ENCODE measurements at regions not wholly inside any gene's neighbourhood (a gene's known extent, or its start where the extent isn't known, plus 50 kb on each side); places are given as distances from the start of the nearest gene placed in this dataset.

DNA sequence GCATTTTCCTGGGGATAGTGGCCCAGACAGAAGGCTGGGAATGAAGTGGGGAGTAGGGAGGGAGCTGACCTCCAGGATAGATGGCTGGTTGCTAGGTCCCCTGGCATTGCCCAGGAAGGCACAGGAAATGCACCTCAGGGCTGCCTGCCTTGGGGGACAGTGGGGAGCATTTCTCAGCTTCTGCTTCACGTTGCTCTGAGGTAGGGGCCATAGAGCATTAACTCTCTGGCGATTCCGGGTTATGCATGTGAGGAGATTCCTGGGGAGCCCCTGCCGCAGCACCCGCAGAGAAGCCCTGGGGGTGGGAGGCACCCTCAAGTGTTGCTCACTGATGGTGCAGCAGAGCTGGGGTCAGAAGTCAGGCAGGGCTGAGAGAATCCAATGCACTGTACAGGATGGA lies 256.5 kb downstream of the CYP26B1 start:
- no peaks in the 10 kb centered on the region for H3K9me3 ChIP-seq (ENCODE audit: low read depth, low read length, poor library complexity, severe bottlenecking)
- POLR2A ChIA-PET (ENCODE audit: low non-redundant PET), result no interaction called here
- H3K36me3 ChIP-seq (ENCODE audit: insufficient read depth, low read length, poor library complexity, severe bottlenecking), result no peaks in the 10 kb centered on the region
- CTCF ChIA-PET, result no interaction called here
- TF ChIP-seq EZH2 (IDR thresholded peaks at IDR 0.05; ENCODE audit: borderline replicate concordance, low read depth, low read length, poor library complexity, severe bottlenecking), result no peak
- TF ChIP-seq, protein P1, sequence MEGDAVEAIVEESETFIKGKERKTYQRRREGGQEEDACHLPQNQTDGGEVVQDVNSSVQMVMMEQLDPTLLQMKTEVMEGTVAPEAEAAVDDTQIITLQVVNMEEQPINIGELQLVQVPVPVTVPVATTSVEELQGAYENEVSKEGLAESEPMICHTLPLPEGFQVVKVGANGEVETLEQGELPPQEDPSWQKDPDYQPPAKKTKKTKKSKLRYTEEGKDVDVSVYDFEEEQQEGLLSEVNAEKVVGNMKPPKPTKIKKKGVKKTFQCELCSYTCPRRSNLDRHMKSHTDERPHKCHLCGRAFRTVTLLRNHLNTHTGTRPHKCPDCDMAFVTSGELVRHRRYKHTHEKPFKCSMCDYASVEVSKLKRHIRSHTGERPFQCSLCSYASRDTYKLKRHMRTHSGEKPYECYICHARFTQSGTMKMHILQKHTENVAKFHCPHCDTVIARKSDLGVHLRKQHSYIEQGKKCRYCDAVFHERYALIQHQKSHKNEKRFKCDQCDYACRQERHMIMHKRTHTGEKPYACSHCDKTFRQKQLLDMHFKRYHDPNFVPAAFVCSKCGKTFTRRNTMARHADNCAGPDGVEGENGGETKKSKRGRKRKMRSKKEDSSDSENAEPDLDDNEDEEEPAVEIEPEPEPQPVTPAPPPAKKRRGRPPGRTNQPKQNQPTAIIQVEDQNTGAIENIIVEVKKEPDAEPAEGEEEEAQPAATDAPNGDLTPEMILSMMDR (conservative IDR thresholded peaks at IDR 0.05; ENCODE audit: low read depth, low read length), result no peak
- H3K4me1 ChIP-seq (ENCODE audit: insufficient read depth, low read length, poor library complexity, severe bottlenecking), result no peaks in the 10 kb centered on the region
- DNase-seq (ENCODE audit: low spot score), result no peak
- intact Hi-C loops (cut with micrococcal nuclease; ENCODE audit: unreplicated experiment), result no loop called here
- H3K4me3 ChIP-seq (ENCODE audit: low read depth, low read length, poor library complexity, severe bottlenecking), result no peak overlapping the region
- no peak overlapping the region for H3K27ac ChIP-seq (ENCODE audit: low read depth, low read length, poor library complexity, severe bottlenecking)
- BruUV-seq (replicated peaks), result no TSS peak
- H3K27me3 ChIP-seq (replicated peaks; ENCODE audit: insufficient read depth, low read depth, low read length, poor library complexity), result no peaks in the 10 kb centered on the region

DNA sequence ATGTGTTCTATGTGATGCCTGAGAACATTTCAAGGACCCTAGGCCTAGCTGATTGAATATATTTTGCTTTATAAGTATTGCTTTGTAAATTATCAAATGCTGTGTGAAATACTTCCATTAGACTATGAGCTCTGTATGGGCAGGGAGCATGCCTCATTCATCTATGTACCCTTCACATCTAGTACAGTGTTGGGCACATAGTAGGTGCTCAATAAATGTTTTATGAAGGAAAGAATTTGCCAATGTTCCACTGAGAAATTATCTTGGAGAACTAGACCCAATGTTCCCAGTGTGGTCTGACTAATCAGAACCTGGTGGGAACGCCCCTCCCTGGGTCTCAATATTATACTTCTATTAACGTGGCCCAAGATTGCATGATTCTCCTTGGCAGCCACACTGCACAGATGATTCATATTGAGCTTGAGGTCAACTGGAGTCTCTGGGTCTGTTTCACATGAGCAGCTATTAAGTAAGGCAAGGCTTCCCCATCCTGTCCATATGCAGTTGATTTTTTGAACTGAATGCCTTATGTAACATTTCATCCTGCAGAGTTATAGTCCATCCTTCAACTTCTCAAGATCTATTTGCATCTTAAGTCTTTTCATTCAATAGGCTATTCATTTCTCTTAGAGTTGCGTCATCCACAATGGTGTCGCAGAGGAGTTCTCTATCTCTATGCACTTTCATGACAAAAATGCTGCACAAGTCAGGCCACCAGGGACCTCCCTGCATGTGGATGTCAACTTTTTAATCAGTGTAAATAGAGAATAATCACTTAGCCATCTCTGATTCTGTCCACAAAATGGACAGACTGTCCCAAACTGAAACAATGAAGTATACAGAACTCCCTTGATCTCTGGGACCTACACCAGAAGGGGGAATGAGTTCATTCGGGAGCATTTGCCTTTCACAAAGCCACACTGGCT lies 257.6 kb downstream of the CYP26B1 start:
- H3K27ac ChIP-seq (ENCODE audit: low read depth, low read length, poor library complexity, severe bottlenecking), result no peak overlapping the region
- H3K4me1 ChIP-seq (ENCODE audit: insufficient read depth, low read length, poor library complexity, severe bottlenecking), result no peaks in the 10 kb centered on the region
- DNase-seq (ENCODE audit: low spot score), result no peak
- intact Hi-C loops (cut with micrococcal nuclease; ENCODE audit: unreplicated experiment), result no loop called here
- BruUV-seq (replicated peaks), result no TSS peak
- no peak overlapping the region for H3K4me3 ChIP-seq (ENCODE audit: low read depth, low read length, poor library complexity, severe bottlenecking)
- H3K36me3 ChIP-seq (ENCODE audit: insufficient read depth, low read length, poor library complexity, severe bottlenecking), result no peaks in the 10 kb centered on the region
- no peaks in the 10 kb centered on the region for H3K9me3 ChIP-seq (ENCODE audit: low read depth, low read length, poor library complexity, severe bottlenecking)
- H3K27me3 ChIP-seq (replicated peaks; ENCODE audit: insufficient read depth, low read depth, low read length, poor library complexity), result no peaks in the 10 kb centered on the region
- POLR2A ChIA-PET (ENCODE audit: low non-redundant PET), result no interaction called here
- no peak for TF ChIP-seq EZH2 (IDR thresholded peaks at IDR 0.05; ENCODE audit: borderline replicate concordance, low read depth, low read length, poor library complexity, severe bottlenecking)
- TF ChIP-seq, protein P1 (conservative IDR thresholded peaks at IDR 0.05; ENCODE audit: low read depth, low read length), result no peak
- CTCF ChIA-PET, result interaction anchor here (0.6 kb wide), 1 partner anchor 868 kb away, joined by 5 read pairs; no protein-coding TSS in a partner anchor

DNA sequence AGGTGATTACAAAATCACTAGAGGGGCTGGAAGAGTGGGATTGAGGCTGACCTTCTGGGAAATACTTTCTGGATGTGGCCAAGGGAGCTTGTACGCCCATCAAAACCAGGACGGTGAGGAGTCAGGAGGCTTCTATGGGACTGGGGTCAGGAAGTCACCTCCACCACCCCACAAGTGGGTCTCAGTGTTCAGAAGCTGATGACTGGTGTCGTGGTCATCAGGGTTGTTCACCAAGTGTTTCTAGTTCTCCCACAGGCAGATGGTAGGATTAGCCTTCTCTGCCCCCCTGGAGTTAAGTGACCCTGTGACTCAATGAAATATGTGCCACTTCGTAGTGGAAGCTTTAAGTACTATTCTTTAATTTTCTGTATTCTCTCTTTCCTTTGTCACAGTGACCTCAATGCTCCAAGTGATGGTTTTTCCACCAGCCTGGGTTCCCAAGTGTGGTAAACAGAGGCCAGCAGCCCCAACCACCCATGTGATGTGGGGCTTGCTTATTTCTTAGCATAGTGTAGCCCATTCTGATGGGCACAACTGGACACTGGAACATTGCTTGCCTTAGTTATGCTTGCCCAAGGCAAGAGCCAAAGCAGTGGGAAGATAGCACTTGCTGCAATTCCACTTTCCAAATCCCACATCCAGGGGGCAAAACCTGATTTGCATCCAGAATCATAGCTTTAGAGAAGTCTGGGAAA lies 258.8 kb downstream of the CYP26B1 start:
- Histone ChIP-seq H3K27me3 (replicated peaks; ENCODE audit: insufficient read depth, low read depth, low read length, poor library complexity) (no peaks in the 10 kb centered on the region), H3K4me1 (ENCODE audit: insufficient read depth, low read length, poor library complexity, severe bottlenecking) (no peaks in the 10 kb centered on the region), H3K9me3 (ENCODE audit: low read depth, low read length, poor library complexity, severe bottlenecking) (no peaks in the 10 kb centered on the region), H3K36me3 (ENCODE audit: insufficient read depth, low read length, poor library complexity, severe bottlenecking) (no peaks in the 10 kb centered on the region), H3K4me3 (ENCODE audit: low read depth, low read length, poor library complexity, severe bottlenecking) (no peak overlapping the region), H3K27ac (ENCODE audit: low read depth, low read length, poor library complexity, severe bottlenecking) (no peak overlapping the region)
- DNase-seq (ENCODE audit: low spot score), result no peak
- intact Hi-C loops (cut with micrococcal nuclease; ENCODE audit: unreplicated experiment), result no loop called here
- TF ChIP-seq EZH2 (IDR thresholded peaks at IDR 0.05; ENCODE audit: borderline replicate concordance, low read depth, low read length, poor library complexity, severe bottlenecking), result no peak
- TF ChIP-seq, protein P1 (conservative IDR thresholded peaks at IDR 0.05; ENCODE audit: low read depth, low read length), result no peak
- POLR2A ChIA-PET (ENCODE audit: low non-redundant PET), result no interaction called here
- no TSS peak for BruUV-seq (replicated peaks)
- CTCF ChIA-PET, result interaction anchor here (0.6 kb wide), 1 partner anchor 869 kb away, joined by 5 read pairs; no protein-coding TSS in a partner anchor

Measured in A673 (cell line).